Sigmoid colon (tissue), 4 donors: ENCODE measurements at regions not wholly inside any gene's neighbourhood (a gene's known extent, or its start where the extent isn't known, plus 50 kb on each side); places are given as distances from the start of the nearest gene placed in this dataset.

Experiments used
- CTCF ChIP-seq, 4 experiments: fragments of 450-650 bp in 3 of 4; fragments of 200-600 bp in 1 of 4; IDR thresholded peaks; one replicate each; pipeline ENCODE4 v1.5.1; 2016 to 2019; ENCODE audit warnings: antibody characterized with exemption in 4 of 4, mild to moderate bottlenecking in 3 of 4, moderate library complexity in 2 of 4
- POLR2AphosphoS5 ChIP-seq, 4 donors: sonication (generic); formaldehyde crosslinking; IDR thresholded peaks; one replicate each; pipeline ENCODE4 v1.6.1; 2017; ENCODE audit warnings: antibody characterized with exemption in 4 of 4

GRCh38 chr3:72114773-72115172 is 329.8 kb upstream of the PROK2 start:
- TF ChIP-seq CTCF (IDR thresholded peaks at IDR 0.05) (no peak), POLR2AphosphoS5 (IDR thresholded peaks at IDR 0.05) (peak in 3 of 4 donors; percentile 16 to 41 (median 37))
